Neural crest cell (in vitro differentiated cells): ENCODE measurements at regions not wholly inside any gene's neighbourhood (a gene's known extent, or its start where the extent isn't known, plus 50 kb on each side); places are given as distances from the start of the nearest gene placed in this dataset.
"Not testable (repeated sequence)": the region's sequence is repeated elsewhere in the genome, so short reads cannot be mapped to it uniquely, and the experiment has no call there.

Experiments used
- DNase-seq: peaks from one replicate; pipeline ENCODE4 v3.0.0; 2021; ENCODE audit warnings: low read depth, mixed read lengths, low spot score
- H3K27ac Mint-ChIP-seq: one replicate; pipeline ENCODE4 v1.8.0; 2021; ENCODE audit warnings: mild to moderate bottlenecking, mixed read lengths; ENCODE audit not compliant: unreplicated experiment
- H3K27me3 Mint-ChIP-seq: 2 replicates; pipeline ENCODE4 v1.8.0; 2021; ENCODE audit warnings: low read depth, mild to moderate bottlenecking, mixed read lengths
- H3K36me3 Mint-ChIP-seq: 2 replicates; pipeline ENCODE4 v1.8.0; 2021; ENCODE audit warnings: low read depth, mild to moderate bottlenecking, mixed read lengths
- H3K4me1 Mint-ChIP-seq: 2 replicates; pipeline ENCODE4 v1.8.0; 2021; ENCODE audit warnings: mixed read lengths
- H3K4me3 Mint-ChIP-seq: one replicate; pipeline ENCODE4 v1.8.0; 2021; ENCODE audit warnings: mild to moderate bottlenecking, mixed read lengths
- H3K9me3 Mint-ChIP-seq: 2 replicates; pipeline ENCODE4 v1.8.0; 2021; ENCODE audit warnings: mixed read lengths
- TF ChIP-seq, protein P1 (sequence below): fragments of 200-600 bp; sonication (generic); conservative IDR thresholded peaks from 2 replicates; pipeline ENCODE4 v1.5.0; 2021; ENCODE audit warnings: antibody characterized with exemption, mild to moderate bottlenecking

- peaks cover 32% of the 10 kb centered on the region for H3K9me3 Mint-ChIP-seq
- no peak overlapping the region for H3K27ac Mint-ChIP-seq
- DNase-seq, result no peak
- H3K36me3 Mint-ChIP-seq, result peaks cover 44% of the 10 kb centered on the region
- H3K4me3 Mint-ChIP-seq, result no peak overlapping the region
- H3K27me3 Mint-ChIP-seq, result no peaks in the 10 kb centered on the region
- H3K4me1 Mint-ChIP-seq, result no peaks in the 10 kb centered on the region
- TF ChIP-seq, protein P1, sequence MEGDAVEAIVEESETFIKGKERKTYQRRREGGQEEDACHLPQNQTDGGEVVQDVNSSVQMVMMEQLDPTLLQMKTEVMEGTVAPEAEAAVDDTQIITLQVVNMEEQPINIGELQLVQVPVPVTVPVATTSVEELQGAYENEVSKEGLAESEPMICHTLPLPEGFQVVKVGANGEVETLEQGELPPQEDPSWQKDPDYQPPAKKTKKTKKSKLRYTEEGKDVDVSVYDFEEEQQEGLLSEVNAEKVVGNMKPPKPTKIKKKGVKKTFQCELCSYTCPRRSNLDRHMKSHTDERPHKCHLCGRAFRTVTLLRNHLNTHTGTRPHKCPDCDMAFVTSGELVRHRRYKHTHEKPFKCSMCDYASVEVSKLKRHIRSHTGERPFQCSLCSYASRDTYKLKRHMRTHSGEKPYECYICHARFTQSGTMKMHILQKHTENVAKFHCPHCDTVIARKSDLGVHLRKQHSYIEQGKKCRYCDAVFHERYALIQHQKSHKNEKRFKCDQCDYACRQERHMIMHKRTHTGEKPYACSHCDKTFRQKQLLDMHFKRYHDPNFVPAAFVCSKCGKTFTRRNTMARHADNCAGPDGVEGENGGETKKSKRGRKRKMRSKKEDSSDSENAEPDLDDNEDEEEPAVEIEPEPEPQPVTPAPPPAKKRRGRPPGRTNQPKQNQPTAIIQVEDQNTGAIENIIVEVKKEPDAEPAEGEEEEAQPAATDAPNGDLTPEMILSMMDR, result no peak
Measured at GRCh38 chr5:94064025-94064424, 322.6 kb upstream of the POU5F2 start.

- peaks cover 6% of the 10 kb centered on the region for H3K4me1 Mint-ChIP-seq
- TF ChIP-seq, protein P1, result no peak
- H3K4me3 Mint-ChIP-seq, result no peak overlapping the region
- H3K27ac Mint-ChIP-seq, result no peak overlapping the region
- H3K27me3 Mint-ChIP-seq, result no peaks in the 10 kb centered on the region
- no peak for DNase-seq
- peaks cover 4% of the 10 kb centered on the region for H3K9me3 Mint-ChIP-seq
- peaks cover 3% of the 10 kb centered on the region for H3K36me3 Mint-ChIP-seq
Measured at GRCh38 chr5:94057655-94058054, 316.3 kb upstream of the POU5F2 start.

DNA sequence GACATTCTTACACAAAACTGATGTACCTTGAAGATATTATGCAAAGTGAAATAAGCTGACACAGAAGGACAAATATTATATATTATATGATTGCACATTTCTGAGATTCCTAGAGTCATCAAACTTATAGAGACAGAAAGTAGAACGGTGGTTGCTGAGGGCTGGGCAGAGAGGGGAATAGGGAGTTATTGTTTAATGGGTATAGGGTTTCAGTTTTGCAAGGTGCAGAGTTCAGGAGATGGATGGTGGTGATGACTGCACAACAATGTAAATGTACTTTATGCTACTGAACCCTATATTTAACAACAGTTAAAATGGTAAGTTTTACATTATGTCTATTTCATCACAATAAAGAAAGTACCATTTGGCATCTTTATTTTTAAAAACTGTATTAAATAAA is 315.8 kb upstream of the POU5F2 start:
- H3K27ac Mint-ChIP-seq, result no peak overlapping the region
- H3K36me3 Mint-ChIP-seq, result peaks cover 3% of the 10 kb centered on the region

GRCh38 chr5:94049307-94049922 is 308.0 kb upstream of the POU5F2 start:
- not testable (repeated sequence) for H3K27ac Mint-ChIP-seq, H3K4me1 Mint-ChIP-seq, DNase-seq, H3K4me3 Mint-ChIP-seq, H3K9me3 Mint-ChIP-seq, H3K27me3 Mint-ChIP-seq
- H3K36me3 Mint-ChIP-seq, result peaks cover 11% of the 10 kb centered on the region

More for the DNA sequence above, 315.8 kb upstream of the POU5F2 start:
- Mint-ChIP-seq H3K27me3 (no peaks in the 10 kb centered on the region), H3K9me3 (peaks cover 4% of the 10 kb centered on the region), H3K4me3 (no peak overlapping the region), H3K4me1 (peaks cover 6% of the 10 kb centered on the region)
- TF ChIP-seq, protein P1, result no peak
- DNase-seq, result no peak

- no peak for DNase-seq
- H3K4me3 Mint-ChIP-seq, result no peak overlapping the region
- H3K27me3 Mint-ChIP-seq, result no peaks in the 10 kb centered on the region
- H3K9me3 Mint-ChIP-seq, result no peaks in the 10 kb centered on the region
- peaks cover 21% of the 10 kb centered on the region for H3K36me3 Mint-ChIP-seq
- H3K4me1 Mint-ChIP-seq, result no peaks in the 10 kb centered on the region
- TF ChIP-seq, protein P1, result no peak
- H3K27ac Mint-ChIP-seq, result no peak overlapping the region
Measured at GRCh38 chr5:94045839-94046782, 304.7 kb upstream of the POU5F2 start.

- Mint-ChIP-seq H3K27ac (no peak overlapping the region), H3K36me3 (peaks cover 19% of the 10 kb centered on the region), H3K9me3 (no peaks in the 10 kb centered on the region), H3K4me1 (no peaks in the 10 kb centered on the region), H3K4me3 (no peak overlapping the region), H3K27me3 (no peaks in the 10 kb centered on the region)
- TF ChIP-seq, protein P1, result no peak
- DNase-seq, result no peak
Measured at GRCh38 chr5:94043311-94043710, 301.9 kb upstream of the POU5F2 start.
